ENCODE measurements at regions not wholly inside any gene's neighbourhood (a gene's known extent, or its start where the extent isn't known, plus 50 kb on each side); places are given as distances from the start of the nearest gene placed in this dataset.

- Histone ChIP-seq H3K27ac (no peak overlapping the region), H3K36me3 (replicated peaks in 1 of 2; ENCODE audit: insufficient read depth in 1 of 2, low read depth in 2 of 2) (no peaks in the 10 kb centered on the region), H3K9me3 (no peaks in the 10 kb centered on the region), H3K4me3 (no peak overlapping the region), H3K27me3 (no peaks in the 10 kb centered on the region), H3K4me1 (no peaks in the 10 kb centered on the region)
- 75% methylated on average over 2 of the region's 2 CpGs for WGBS, 2 donors
- TF ChIP-seq POLR2A (IDR thresholded peaks at IDR 0.05), result no peak
- TF ChIP-seq, protein P1, sequence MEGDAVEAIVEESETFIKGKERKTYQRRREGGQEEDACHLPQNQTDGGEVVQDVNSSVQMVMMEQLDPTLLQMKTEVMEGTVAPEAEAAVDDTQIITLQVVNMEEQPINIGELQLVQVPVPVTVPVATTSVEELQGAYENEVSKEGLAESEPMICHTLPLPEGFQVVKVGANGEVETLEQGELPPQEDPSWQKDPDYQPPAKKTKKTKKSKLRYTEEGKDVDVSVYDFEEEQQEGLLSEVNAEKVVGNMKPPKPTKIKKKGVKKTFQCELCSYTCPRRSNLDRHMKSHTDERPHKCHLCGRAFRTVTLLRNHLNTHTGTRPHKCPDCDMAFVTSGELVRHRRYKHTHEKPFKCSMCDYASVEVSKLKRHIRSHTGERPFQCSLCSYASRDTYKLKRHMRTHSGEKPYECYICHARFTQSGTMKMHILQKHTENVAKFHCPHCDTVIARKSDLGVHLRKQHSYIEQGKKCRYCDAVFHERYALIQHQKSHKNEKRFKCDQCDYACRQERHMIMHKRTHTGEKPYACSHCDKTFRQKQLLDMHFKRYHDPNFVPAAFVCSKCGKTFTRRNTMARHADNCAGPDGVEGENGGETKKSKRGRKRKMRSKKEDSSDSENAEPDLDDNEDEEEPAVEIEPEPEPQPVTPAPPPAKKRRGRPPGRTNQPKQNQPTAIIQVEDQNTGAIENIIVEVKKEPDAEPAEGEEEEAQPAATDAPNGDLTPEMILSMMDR (IDR thresholded peaks at IDR 0.05), result no peak
- ATAC-seq (no peak), DNase-seq (no peak)
- intact Hi-C loops (cut with DNase I), result no loop called here
Measured at GRCh38 chr3:63768888-63769287, 50.2 kb upstream of the C3orf49 start.
